ENCODE measurements at regions not wholly inside any gene's neighbourhood (a gene's known extent, or its start where the extent isn't known, plus 50 kb on each side); places are given as distances from the start of the nearest gene placed in this dataset.

- Histone ChIP-seq H3K27ac (no peak overlapping the region), H3K4me3 (peak overlapping the region; percentile 46)
- TF ChIP-seq CTCF (IDR thresholded peaks at IDR 0.05): no peak
These were observed 243.8 kb upstream of the PWP1 start for GRCh38 chr12:107441665-107442300.

GRCh38 chr12:107442326-107442987, 243.1 kb upstream of the PWP1 start:
- DNase-seq (ENCODE audit: low spot score): no peak
- peak overlapping the region; percentile 46 for H3K4me3 ChIP-seq
- H3K27ac ChIP-seq: no peak overlapping the region
- TF ChIP-seq CTCF (IDR thresholded peaks at IDR 0.05): no peak

More at GRCh38 chr12:107441665-107442300, 243.8 kb upstream of the PWP1 start:
- DNase-seq (ENCODE audit: low spot score): no peak

- DNase-seq (ENCODE audit: low spot score): no peak
- no peak for TF ChIP-seq CTCF (IDR thresholded peaks at IDR 0.05)
- Histone ChIP-seq H3K27ac (no peak overlapping the region), H3K4me3 (no peak overlapping the region)
These were observed 242.1 kb upstream of the PWP1 start for GRCh38 chr12:107443320-107444090.

GRCh38 chr12:107444771-107445170, 240.8 kb upstream of the PWP1 start:
- Histone ChIP-seq H3K27ac (no peak overlapping the region), H3K4me3 (no peak overlapping the region)
- DNase-seq (ENCODE audit: low spot score): no peak
- no peak for TF ChIP-seq CTCF (IDR thresholded peaks at IDR 0.05)

GRCh38 chr12:107446476-107446875, 239.1 kb upstream of the PWP1 start:
- no peak for DNase-seq (ENCODE audit: low spot score)
- TF ChIP-seq CTCF (IDR thresholded peaks at IDR 0.05): no peak
- H3K27ac ChIP-seq: no peak overlapping the region

GRCh38 chr12:107447336-107447735, 238.3 kb upstream of the PWP1 start:
- no peak for DNase-seq (ENCODE audit: low spot score)
- Histone ChIP-seq H3K4me3 (no peak overlapping the region), H3K27ac (no peak overlapping the region)
- TF ChIP-seq CTCF (IDR thresholded peaks at IDR 0.05): no peak

More at GRCh38 chr12:107446476-107446875, 239.1 kb upstream of the PWP1 start:
- H3K4me3 ChIP-seq: no peak overlapping the region
